ENCODE measurements at regions not wholly inside any gene's neighbourhood (a gene's known extent, or its start where the extent isn't known, plus 50 kb on each side); places are given as distances from the start of the nearest gene placed in this dataset.

GRCh38 chr11:109936661-109937180, 156.5 kb upstream of the ZC3H12C start:
- no peak for TF ChIP-seq CTCF (IDR thresholded peaks at IDR 0.05; ENCODE audit: control insufficient read depth, extremely low read depth, insufficient read depth)
- no peak overlapping the region for H3K4me3 ChIP-seq (ENCODE audit: low read depth, low read length)
- no peak for DNase-seq (ENCODE audit: low read depth)

GRCh38 chr11:109937968-109938367, 155.2 kb upstream of the ZC3H12C start:
- no peak for DNase-seq (ENCODE audit: low read depth)
- no peak overlapping the region for H3K4me3 ChIP-seq (ENCODE audit: low read depth, low read length)
- TF ChIP-seq CTCF (IDR thresholded peaks at IDR 0.05; ENCODE audit: control insufficient read depth, extremely low read depth, insufficient read depth): no peak

GRCh38 chr11:109939166-109939810, 153.9 kb upstream of the ZC3H12C start:
- H3K4me3 ChIP-seq (ENCODE audit: low read depth, low read length): no peak overlapping the region
- peak; percentile 63 for DNase-seq (ENCODE audit: low read depth)
- peak; percentile 79 for TF ChIP-seq CTCF (IDR thresholded peaks at IDR 0.05; ENCODE audit: control insufficient read depth, extremely low read depth, insufficient read depth)

- H3K4me3 ChIP-seq (ENCODE audit: low read depth, low read length): no peak overlapping the region
- no peak for DNase-seq (ENCODE audit: low read depth)
- TF ChIP-seq CTCF (IDR thresholded peaks at IDR 0.05; ENCODE audit: control insufficient read depth, extremely low read depth, insufficient read depth): no peak
These were observed 152.4 kb upstream of the ZC3H12C start for GRCh38 chr11:109940816-109941215.

- no peak overlapping the region for H3K4me3 ChIP-seq (ENCODE audit: low read depth, low read length)
These were observed 147.4 kb upstream of the ZC3H12C start for GRCh38 chr11:109945626-109946321.

GRCh38 chr11:109946322-109946846, 146.8 kb upstream of the ZC3H12C start:
- DNase-seq (ENCODE audit: low read depth): peak; percentile 54
- no peak overlapping the region for H3K4me3 ChIP-seq (ENCODE audit: low read depth, low read length)
- peak; percentile 94 for TF ChIP-seq CTCF (IDR thresholded peaks at IDR 0.05; ENCODE audit: control insufficient read depth, extremely low read depth, insufficient read depth)

More at GRCh38 chr11:109945626-109946321, 147.4 kb upstream of the ZC3H12C start:
- DNase-seq (ENCODE audit: low read depth): no peak
- TF ChIP-seq CTCF (IDR thresholded peaks at IDR 0.05; ENCODE audit: control insufficient read depth, extremely low read depth, insufficient read depth): no peak
